Psoas muscle (tissue), 7 donors: ENCODE measurements at regions not wholly inside any gene's neighbourhood (a gene's known extent, or its start where the extent isn't known, plus 50 kb on each side); places are given as distances from the start of the nearest gene placed in this dataset.
A peak's percentile ranks its signal among the peaks of the same experiment; 100 is the strongest.
"Not testable (repeated sequence)": the region's sequence is repeated elsewhere in the genome, so short reads cannot be mapped to it uniquely, and the experiment has no call there.

Experiments used
- ATAC-seq, 4 donors: fragments of 200-7000 bp; cut with Tn5 transposase; one replicate each; pipeline ENCODE4 v1.9.1; 2020; ENCODE audit warnings: moderate library complexity in 3 of 4, mild to moderate bottlenecking in 2 of 4
- DNase-seq, 2 donors: peaks; one replicate each; pipeline ENCODE4 v3.0.0-alpha.2; 2020
- H3K27ac ChIP-seq: fragments of 200-600 bp; one replicate; pipeline ENCODE4 v1.8.0; 2022
- H3K27me3 ChIP-seq, 3 donors: fragments of 200-600 bp in 1 of 3; one replicate each; pipeline versions ENCODE4 v1.6.1 to v1.8.0; 2013 to 2022; ENCODE audit warnings: low read length in 2 of 3, mild to moderate bottlenecking in 2 of 3, moderate library complexity in 1 of 3; ENCODE audit not compliant: insufficient read depth in 3 of 3
- H3K36me3 ChIP-seq, 2 donors: fragments of 200-600 bp in 1 of 2; one replicate each; pipeline versions ENCODE4 v1.6.1 to v1.8.0; 2013 to 2022; ENCODE audit warnings: low read depth in 1 of 2, mild to moderate bottlenecking in 1 of 2, moderate library complexity in 1 of 2; ENCODE audit not compliant: insufficient read depth in 1 of 2
- H3K4me1 ChIP-seq: fragments of 200-600 bp; one replicate; pipeline ENCODE4 v1.8.0; 2022
- H3K4me3 ChIP-seq: fragments of 200-600 bp; one replicate; pipeline ENCODE4 v1.8.0; 2022; ENCODE audit warnings: mild to moderate bottlenecking
- H3K9me3 ChIP-seq: fragments of 200-600 bp; one replicate; pipeline ENCODE4 v1.8.0; 2022
- WGBS, 3 donors: extraction: QIAGEN DNeasy Blood & Tissue Kit; methylation state at CpG; one replicate each; pipeline versions ENCODE4 v1.1.6 to v1.1.7; 2013; 5-methylcytosine and 5-hydroxymethylcytosine counted together
- intact Hi-C, 2 donors: fragments of 100-400 bp; cut with DNase I; formaldehyde crosslinking; loops; one replicate each; pipeline versions ENCODE4 v1.11.0 to v1.14.2; 2022
- TF ChIP-seq, protein P1 (sequence below): fragments of 200-600 bp; IDR thresholded peaks from one replicate; pipeline ENCODE4 v1.8.0; 2022; ENCODE audit warnings: antibody characterized with exemption
- donor health status: healthy with polysubstance abuse.
- donor health status: DM: no; HTN: no; CAD: no; lungs with moderate emphysema.
- donor health status: Bipolar disorder and iron deficiency.
- donor health status: healthy.
- donor health status: DM: yes; HTN: yes; CAD: no.
- donor health status: DM: no; HTN: no; CAD: no.
- donor health status: DM: yes; HTN: yes; CAD: no.

DNA sequence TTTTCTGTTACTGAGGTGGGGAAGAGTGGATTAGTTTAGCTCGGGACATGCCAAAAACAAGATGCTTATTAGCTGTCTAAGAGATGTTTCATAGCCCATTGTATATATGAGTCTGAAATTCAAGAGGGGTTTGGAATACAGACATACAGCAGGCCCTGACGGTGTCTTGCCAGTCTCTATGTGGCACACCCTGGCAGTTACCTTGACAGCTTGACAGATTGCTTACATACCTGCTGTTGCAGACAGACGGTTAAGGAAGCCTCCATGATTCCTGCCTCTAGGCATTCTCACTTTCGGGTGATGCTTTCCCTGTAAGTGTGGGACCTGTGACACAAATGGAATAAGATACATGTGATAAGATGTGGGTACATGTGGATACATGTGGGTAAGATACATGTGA is 95.0 kb downstream of the QRSL1 start:
- Histone ChIP-seq H3K36me3 (no peaks in the 10 kb centered on the region), H3K27me3 (no peaks in the 10 kb centered on the region), H3K9me3 (no peaks in the 10 kb centered on the region), H3K4me1 (peaks cover 7% of the 10 kb centered on the region), H3K4me3 (no peak overlapping the region), H3K27ac (no peak overlapping the region)
- 50 to 62% (median 55%) methylated on average over 4 of the region's 4 CpGs for WGBS, 3 donors
- DNase-seq (no peak), ATAC-seq (peak in 2 of 4 donors; percentile 38 to 58)
- intact Hi-C loops = no loop called here
- TF ChIP-seq, protein P1, sequence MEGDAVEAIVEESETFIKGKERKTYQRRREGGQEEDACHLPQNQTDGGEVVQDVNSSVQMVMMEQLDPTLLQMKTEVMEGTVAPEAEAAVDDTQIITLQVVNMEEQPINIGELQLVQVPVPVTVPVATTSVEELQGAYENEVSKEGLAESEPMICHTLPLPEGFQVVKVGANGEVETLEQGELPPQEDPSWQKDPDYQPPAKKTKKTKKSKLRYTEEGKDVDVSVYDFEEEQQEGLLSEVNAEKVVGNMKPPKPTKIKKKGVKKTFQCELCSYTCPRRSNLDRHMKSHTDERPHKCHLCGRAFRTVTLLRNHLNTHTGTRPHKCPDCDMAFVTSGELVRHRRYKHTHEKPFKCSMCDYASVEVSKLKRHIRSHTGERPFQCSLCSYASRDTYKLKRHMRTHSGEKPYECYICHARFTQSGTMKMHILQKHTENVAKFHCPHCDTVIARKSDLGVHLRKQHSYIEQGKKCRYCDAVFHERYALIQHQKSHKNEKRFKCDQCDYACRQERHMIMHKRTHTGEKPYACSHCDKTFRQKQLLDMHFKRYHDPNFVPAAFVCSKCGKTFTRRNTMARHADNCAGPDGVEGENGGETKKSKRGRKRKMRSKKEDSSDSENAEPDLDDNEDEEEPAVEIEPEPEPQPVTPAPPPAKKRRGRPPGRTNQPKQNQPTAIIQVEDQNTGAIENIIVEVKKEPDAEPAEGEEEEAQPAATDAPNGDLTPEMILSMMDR = no peak

GRCh38 chr6:106723419-106723818 is 94.0 kb downstream of the QRSL1 start:
- intact Hi-C loops, H3K27me3 ChIP-seq, H3K4me1 ChIP-seq, ATAC-seq, H3K4me3 ChIP-seq, H3K36me3 ChIP-seq, DNase-seq, H3K9me3 ChIP-seq, H3K27ac ChIP-seq: not testable (repeated sequence)
- WGBS, 3 donors = 97 to 100% (median 100%) methylated on average over 2 of the region's 2 CpGs

DNA sequence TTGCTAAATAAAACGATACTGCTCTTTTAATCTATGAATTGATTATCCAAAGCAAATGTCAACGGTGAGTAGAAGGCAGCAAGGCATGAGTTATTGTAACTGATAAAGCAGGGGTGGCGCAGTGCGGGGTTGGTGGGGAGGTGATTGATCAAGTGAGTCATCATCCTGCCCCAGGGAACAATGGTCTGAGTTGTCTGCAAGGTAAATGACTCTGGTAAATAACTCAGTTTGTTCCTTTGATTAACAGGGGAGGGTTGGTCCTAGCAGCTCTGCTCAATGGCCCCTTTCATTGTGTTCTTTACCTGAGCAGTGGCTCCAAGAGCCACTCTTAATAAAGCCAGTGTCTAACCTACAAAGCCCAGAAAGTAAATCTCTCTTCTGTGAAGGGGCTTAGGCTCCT is 91.8 kb downstream of the QRSL1 start:
- ATAC-seq, H3K9me3 ChIP-seq, H3K27me3 ChIP-seq, intact Hi-C loops, H3K4me1 ChIP-seq, H3K36me3 ChIP-seq, H3K4me3 ChIP-seq, DNase-seq, H3K27ac ChIP-seq: not testable (repeated sequence)
- 86 to 97% (median 91%) methylated on average over 2 to 3 of the region's 4 CpGs for WGBS, 3 donors
